GM15510 (cell line): ENCODE measurements at regions not wholly inside any gene's neighbourhood (a gene's known extent, or its start where the extent isn't known, plus 50 kb on each side); places are given as distances from the start of the nearest gene placed in this dataset.

ENCODE experiments used
- POLR2A ChIP-seq: IDR thresholded peaks from 3 replicates; pipeline ENCODE4 v1.6.1; 2011; ENCODE audit warnings: borderline replicate concordance; ENCODE audit not compliant: insufficient read length; ENCODE audit errors: extremely low read depth

GRCh38 chr3:191963182-191963581 lies 502.2 kb downstream of the PYDC2 start:
- no peak for TF ChIP-seq POLR2A

- TF ChIP-seq POLR2A: no peak
Measured at GRCh38 chr3:191966556-191966955, 505.6 kb downstream of the PYDC2 start.

GRCh38 chr3:191968299-191968698 lies 507.3 kb downstream of the PYDC2 start:
- TF ChIP-seq POLR2A: no peak

- no peak for TF ChIP-seq POLR2A
Measured at GRCh38 chr3:191972714-191973398, 511.9 kb downstream of the PYDC2 start.

GRCh38 chr3:191973820-191974219 lies 512.9 kb downstream of the PYDC2 start:
- no peak for TF ChIP-seq POLR2A

- no peak for TF ChIP-seq POLR2A
Measured at GRCh38 chr3:191975936-191976335, 515.0 kb downstream of the PYDC2 start.

- no peak for TF ChIP-seq POLR2A
Measured at GRCh38 chr3:191980443-191980842, 519.5 kb downstream of the PYDC2 start.

- TF ChIP-seq POLR2A: no peak
Measured at GRCh38 chr3:191982481-191982880, 521.5 kb downstream of the PYDC2 start.

- TF ChIP-seq POLR2A: no peak
Measured at GRCh38 chr3:191985691-191986090, 524.7 kb downstream of the PYDC2 start.

- no peak for TF ChIP-seq POLR2A
Measured at GRCh38 chr3:191987831-191988350, 526.9 kb downstream of the PYDC2 start.

GRCh38 chr3:191997093-191997492 lies 536.1 kb downstream of the PYDC2 start:
- no peak for TF ChIP-seq POLR2A

GRCh38 chr3:191997579-191998268 lies 536.8 kb downstream of the PYDC2 start:
- no peak for TF ChIP-seq POLR2A

GRCh38 chr3:192001218-192001617 lies 540.3 kb downstream of the PYDC2 start:
- TF ChIP-seq POLR2A: no peak

- TF ChIP-seq POLR2A: no peak
Measured at GRCh38 chr3:192005989-192006388, 545.0 kb downstream of the PYDC2 start.

GRCh38 chr3:192009903-192010302 lies 548.9 kb downstream of the PYDC2 start:
- no peak for TF ChIP-seq POLR2A

GRCh38 chr3:192010490-192010889 lies 549.5 kb downstream of the PYDC2 start:
- TF ChIP-seq POLR2A: no peak
